Hematopoietic multipotent progenitor cell treated with erythropoietin and hydrocortisone succinate and interleukin-3 and kit ligand, for 8 days (in vitro differentiated cells): ENCODE measurements at regions not wholly inside any gene's neighbourhood (a gene's known extent, or its start where the extent isn't known, plus 50 kb on each side); places are given as distances from the start of the nearest gene placed in this dataset.

Experiments used
- DNase-seq: peaks from one replicate; pipeline ENCODE4 v3.0.0-alpha.2; 2015

- no peak for DNase-seq
Observed at GRCh38 chr14:23903442-23903841, 50.1 kb upstream of the DHRS4 start.
